Stimulated activated CD4-positive, alpha-beta T cell treated with anti-CD3 and anti-CD28 coated beads, Interleukin-12 subunit alpha, Interleukin-12 subunit beta, amount 100 ng/mL, for 48 hours (primary cell): ENCODE measurements at regions not wholly inside any gene's neighbourhood (a gene's known extent, or its start where the extent isn't known, plus 50 kb on each side); places are given as distances from the start of the nearest gene placed in this dataset.
"Not testable (repeated sequence)": the region's sequence is repeated elsewhere in the genome, so short reads cannot be mapped to it uniquely, and the experiment has no call there.

ENCODE experiments used
- DNase-seq, 3 donors: peaks; one replicate each; pipeline ENCODE4 v3.0.0-alpha.2; 2020; ENCODE audit warnings: low read depth in 2 of 3, low spot score in 1 of 3

GRCh38 chr10:6985644-6986043, 405.6 kb upstream of the PRKCQ start:
- no peak for DNase-seq

GRCh38 chr10:6984971-6985370, 404.9 kb upstream of the PRKCQ start:
- no peak for DNase-seq

GRCh38 chr10:6984016-6984415, 403.9 kb upstream of the PRKCQ start:
- not testable (repeated sequence) for DNase-seq

GRCh38 chr10:6980353-6980752, 400.3 kb upstream of the PRKCQ start:
- DNase-seq: no peak

DNA sequence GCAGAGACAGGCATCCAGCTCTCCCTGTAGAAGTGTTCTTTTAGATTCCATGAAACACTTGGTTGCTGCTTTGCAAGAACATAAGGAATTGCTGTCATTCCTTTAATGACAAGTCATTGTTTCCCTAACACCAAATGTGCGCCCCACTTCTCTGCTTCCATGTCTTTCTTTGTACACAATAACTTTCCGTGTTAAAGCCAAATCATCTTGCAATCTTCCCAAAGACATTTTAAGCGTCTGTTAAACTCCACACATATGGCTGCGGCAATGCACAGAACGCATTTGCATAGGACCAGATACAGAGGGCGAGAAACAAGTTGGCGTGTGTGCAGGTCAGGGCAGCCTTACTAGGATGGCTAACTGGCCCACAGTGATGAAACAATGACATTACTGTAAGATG, 399.3 kb upstream of the PRKCQ start:
- DNase-seq: no peak

- DNase-seq: no peak
Observed at GRCh38 chr10:6978187-6978627, 398.1 kb upstream of the PRKCQ start.

DNA sequence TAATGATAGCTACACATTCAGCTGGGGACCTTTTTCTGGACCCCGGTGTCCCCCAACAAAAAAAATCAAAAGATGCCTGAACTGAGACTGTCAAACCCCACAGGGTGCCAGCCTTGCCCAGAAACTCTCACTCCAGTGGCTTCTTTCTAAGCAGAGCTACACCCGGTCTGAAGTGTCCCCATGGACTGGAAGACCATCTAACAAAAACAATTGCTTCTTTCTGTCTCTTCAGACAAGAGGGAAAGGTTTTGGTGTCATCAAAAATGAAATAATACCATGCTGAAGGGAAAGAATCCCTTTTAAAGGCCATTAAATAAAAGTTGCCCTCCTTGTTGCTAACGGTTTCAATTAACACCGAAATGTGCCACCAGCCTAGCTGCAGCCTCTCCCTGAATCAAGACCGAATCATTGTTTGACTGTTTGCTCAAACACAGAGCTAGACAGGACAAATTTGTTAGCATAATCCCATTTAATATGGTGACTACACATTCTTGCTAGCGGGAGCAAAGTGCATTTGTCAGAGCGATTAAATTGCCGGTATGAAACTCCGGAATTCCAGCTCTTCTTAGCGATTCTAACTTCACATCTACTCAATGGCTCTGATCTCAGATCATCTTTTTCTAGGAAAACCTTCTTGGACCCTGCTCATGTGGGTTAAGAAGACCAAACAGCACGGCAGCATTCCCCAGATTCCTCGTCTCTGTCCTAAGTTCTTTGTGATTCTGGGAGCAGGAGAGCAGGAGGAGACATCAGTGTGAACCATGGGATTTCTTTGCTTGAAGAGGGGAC, 397.5 kb upstream of the PRKCQ start:
- no peak for DNase-seq

DNA sequence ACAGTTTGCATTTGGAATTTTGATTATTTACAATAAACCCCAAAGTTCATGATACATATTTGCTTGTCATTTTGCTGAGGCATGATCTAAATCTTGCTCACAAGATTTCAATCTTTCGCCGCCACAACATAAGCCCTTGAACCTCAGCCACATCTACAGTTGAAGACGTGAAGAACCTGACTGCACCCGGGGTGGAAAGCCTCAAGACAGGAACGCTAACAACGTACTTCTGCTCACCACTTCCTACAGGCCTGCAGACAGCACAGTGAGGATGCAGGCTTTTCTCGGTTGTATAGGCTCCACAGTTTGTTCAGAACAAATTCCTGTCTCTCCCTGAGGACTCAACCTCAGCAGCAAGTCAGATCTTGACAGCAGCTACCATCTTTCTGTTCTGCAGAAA, 393.8 kb upstream of the PRKCQ start:
- DNase-seq: no peak

DNA sequence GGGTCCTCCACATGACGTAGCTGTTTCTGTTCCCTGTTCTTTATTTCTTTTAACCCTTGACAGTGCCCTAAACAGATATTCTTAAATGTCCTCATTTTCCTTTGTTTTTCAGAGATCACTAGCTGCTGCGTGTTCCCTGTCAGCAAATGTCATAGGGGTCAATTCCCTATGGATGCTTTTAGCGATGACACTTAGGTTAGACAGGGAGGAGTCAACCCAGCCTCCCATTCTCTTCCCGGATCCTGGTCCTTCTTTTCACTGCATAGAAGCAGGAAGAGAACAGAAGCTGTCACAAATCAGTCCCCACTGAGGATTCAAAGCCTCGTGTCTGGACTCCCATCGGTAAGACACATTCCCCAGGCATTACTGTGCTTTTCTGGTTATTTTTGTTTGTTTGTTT, 392.1 kb upstream of the PRKCQ start:
- no peak for DNase-seq

GRCh38 chr10:6969659-6970058, 389.6 kb upstream of the PRKCQ start:
- no peak for DNase-seq

DNA sequence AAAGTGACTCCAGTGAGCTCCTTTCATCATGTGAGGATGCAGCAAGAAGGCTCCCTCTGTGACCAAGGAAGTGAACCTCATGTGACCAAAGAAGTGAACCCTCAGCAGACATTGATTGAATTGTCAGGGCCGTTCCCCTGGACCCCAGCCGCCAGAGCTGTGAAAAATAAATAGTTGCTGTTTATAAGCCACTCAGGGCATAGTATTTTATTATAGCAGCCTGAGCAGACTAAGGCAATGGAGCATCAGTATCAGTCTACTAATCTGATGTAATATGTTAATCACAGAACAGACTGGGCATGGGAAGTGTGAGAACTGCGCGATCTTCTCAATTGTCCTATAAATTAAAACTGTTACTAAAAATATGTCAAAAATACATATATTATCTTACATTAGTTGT, 384.5 kb upstream of the PRKCQ start:
- DNase-seq: no peak

- no peak for DNase-seq
Observed at GRCh38 chr10:6962576-6962975, 382.5 kb upstream of the PRKCQ start.

DNA sequence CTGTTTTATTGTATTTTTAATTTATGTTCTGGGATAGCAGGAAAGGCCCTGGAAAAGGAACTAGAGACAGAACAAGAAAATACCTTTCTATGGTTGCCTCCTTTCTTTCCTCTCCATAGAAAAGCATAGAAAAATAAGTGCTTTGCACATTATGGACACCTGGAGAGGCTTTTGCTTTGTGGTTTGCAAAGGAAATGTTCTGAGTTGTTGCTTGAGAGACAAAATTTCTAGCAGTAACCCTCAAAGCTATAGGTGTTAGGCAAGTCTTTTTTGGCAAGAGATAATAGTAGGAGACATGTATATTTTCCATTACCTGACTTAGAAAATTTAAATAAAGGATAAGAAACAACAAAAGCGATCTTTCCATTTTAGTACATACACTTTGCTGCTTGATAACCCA, 378.6 kb upstream of the PRKCQ start:
- DNase-seq: no peak

GRCh38 chr10:6958254-6958653, 378.2 kb upstream of the PRKCQ start:
- DNase-seq: no peak

DNA sequence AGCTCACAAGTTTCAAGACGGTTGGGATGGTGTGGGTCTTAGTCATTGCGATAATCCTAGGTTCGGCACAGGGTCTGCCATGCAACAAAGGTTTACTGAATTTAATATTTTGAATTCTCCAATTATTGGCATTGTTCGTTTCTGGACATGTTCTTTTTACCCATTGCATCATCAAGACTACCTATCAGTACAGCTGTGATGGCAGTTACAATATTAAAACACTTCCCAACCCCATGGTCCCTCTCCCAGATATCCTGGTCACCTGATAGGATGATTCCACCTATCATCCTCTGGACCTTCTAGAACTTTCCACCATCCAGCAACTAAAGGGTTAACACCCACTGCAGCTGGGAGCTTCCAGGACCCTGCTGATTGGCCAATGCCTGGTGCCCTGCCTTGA, 377.8 kb upstream of the PRKCQ start:
- DNase-seq: no peak

DNA sequence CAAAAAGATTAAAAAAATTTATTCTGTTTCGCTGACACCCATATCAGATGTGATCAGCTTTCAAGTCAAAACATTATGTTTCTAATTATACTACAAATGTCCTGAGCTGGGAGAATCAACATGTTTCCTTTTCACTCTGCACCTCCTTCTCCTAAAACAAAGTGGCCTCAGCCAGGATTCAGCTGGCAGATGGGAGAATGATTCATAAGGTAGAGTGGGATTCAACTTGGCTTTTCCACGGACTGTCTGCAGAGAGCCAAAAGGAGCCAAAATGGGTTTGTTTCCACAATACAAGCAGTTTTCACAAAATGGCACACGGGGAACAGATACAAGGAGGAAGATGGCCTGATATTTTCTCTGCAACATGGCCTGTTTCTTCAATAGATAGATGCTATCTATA, 376.5 kb upstream of the PRKCQ start:
- no peak for DNase-seq

GRCh38 chr10:6953271-6953801, 373.3 kb upstream of the PRKCQ start:
- DNase-seq: no peak

DNA sequence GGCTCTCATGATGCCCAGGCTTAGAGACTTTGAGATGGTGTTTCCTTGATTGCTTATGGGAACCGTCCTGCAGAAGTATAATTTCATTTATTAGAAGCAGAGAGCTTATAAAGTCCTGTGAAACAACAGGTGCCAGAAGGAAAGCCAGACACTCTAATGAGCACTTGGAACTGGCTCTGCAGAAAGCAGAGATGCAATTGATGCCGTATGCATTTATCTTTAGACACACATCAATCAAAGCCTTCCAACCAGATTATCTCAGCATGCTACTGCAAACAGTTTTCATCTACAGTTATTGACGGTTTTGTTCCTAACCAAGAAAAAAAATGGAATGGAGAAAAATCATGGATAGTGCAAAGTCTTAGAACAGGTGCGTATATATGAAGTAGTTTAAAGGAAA, 371.7 kb upstream of the PRKCQ start:
- DNase-seq: no peak

DNA sequence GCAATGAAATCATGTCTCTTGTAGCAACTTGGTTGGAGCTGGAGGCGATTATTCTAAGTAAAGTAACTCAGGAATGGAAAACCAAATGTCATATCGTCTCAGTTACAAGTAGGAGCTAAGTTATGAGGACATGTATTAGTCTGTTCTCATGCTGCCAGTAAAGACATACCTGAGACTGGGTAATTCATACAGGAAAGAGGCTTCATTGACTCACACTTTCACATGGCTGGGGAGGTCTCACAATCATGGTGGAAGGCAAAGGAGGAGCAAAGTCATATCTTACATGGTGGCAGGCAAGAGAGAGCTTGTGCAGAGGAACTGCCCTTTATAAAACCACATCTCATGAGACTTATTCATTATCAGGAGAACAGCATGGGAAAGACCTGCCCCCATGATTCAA, 370.1 kb upstream of the PRKCQ start:
- DNase-seq: no peak

DNA sequence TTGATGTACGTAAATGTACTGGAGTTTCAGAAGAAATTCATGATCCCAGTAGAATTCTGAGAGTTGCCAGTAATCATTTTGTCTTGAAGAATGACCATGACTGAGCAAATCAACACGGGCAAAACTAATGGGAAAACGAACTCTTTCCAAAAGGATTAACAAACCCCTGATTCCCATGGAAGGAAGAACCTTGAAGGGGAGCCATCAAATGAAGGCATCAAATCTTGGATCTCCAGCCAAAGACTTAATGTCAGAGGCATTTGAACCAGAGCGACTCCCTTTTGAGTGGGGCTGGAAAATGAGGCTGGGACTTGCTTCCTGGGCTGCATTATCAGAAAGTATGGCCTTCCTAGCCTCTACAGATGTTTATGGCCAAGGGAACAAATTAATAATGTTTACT, 364.4 kb upstream of the PRKCQ start:
- no peak for DNase-seq

DNA sequence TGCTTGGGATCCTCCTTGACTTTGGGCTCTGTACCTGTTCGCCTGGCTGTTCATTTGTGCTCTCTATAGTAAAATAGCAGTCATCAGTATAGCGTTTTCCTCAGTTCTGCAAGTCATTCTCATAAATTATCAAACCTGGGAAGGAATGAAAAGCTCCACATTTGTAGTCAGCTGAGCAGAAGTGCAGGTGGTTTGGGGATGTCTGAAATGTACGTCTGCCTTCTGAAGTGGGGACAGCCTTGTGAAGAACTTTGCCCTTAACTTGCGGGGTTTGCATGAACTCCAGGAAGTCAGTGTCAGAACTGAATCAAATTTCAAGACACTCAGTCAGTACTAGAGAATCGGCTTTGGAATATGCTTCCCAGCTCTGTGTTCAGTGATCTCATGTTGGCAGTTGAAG, 358.3 kb upstream of the PRKCQ start:
- DNase-seq: no peak

DNA sequence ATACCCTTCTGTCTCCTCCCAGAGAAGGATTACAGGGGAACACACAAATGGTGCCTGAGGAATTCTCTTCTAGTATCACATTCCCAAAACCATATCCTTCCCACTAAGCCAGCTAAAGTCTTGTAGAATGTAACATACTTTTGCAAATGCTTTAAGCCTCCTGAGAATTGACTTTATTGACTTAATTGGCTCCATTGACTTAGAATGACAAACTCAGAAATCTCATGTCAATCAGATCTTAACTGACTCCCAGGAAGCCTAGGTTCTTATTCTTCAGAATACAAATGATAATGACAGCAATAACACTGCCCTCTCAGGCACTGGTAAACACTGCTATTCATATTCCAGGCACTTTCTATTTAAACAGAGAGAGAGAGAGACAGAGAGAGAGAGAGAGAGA, 356.9 kb upstream of the PRKCQ start:
- DNase-seq: no peak

GRCh38 chr10:6929148-6929830, 349.2 kb upstream of the PRKCQ start:
- no peak for DNase-seq
